ENCODE measurements at regions not wholly inside any gene's neighbourhood (a gene's known extent, or its start where the extent isn't known, plus 50 kb on each side); places are given as distances from the start of the nearest gene placed in this dataset.

- TF ChIP-seq POLR2A (IDR thresholded peaks at IDR 0.05) (no peak), CTCF (IDR thresholded peaks at IDR 0.05) (no peak)
Observed at GRCh38 chr6:108781419-108782100, 66.7 kb upstream of the ARMC2 start.

Data from testis (tissue), 2 donors.